HS-27A (cell line): ENCODE measurements at regions not wholly inside any gene's neighbourhood (a gene's known extent, or its start where the extent isn't known, plus 50 kb on each side); places are given as distances from the start of the nearest gene placed in this dataset.

Experiments
- DNase-seq: peaks from one replicate; pipeline ENCODE4 v3.0.0-alpha.2; 2012; ENCODE audit warnings: low read depth, missing footprints

- DNase-seq = no peak
These were observed 165.8 kb upstream of the SYT1 start for GRCh38 chr12:78698747-78699146.

GRCh38 chr12:78700565-78700964, 164.0 kb upstream of the SYT1 start:
- no peak for DNase-seq

DNA sequence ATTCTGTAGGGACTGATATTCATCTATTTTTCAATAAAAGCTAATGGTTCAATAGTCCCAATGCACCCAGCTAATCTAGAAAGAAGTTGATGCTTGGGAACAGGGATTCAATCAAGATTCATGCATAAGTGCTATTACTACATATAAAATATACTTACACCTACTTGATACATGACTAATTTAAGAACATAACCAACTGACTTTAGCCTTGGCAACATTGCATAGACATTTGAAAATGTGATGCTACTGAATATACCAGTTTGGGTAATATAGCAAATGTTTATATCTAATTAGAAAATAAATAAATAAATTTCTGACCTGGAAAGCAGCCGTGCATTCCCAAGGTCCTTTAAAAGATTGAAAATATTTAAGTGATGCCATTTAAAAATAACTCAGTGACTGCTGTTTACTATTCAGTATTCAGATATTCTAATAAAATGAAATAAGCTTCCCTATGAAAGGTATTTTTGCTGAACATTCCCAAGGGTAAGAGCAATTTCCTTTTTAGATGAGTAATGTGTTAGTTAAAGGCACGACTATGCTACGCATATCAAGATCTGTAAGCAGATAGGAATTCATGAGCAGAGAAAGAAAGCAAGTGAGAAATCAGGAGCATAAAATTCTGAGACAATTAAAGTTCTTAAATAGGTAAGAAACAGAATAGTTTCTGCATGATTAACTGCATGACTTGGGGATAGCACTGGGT, 160.6 kb upstream of the SYT1 start:
- peak; percentile 69 for DNase-seq

- no peak for DNase-seq
These were observed 152.6 kb upstream of the SYT1 start for GRCh38 chr12:78711954-78712353.

DNA sequence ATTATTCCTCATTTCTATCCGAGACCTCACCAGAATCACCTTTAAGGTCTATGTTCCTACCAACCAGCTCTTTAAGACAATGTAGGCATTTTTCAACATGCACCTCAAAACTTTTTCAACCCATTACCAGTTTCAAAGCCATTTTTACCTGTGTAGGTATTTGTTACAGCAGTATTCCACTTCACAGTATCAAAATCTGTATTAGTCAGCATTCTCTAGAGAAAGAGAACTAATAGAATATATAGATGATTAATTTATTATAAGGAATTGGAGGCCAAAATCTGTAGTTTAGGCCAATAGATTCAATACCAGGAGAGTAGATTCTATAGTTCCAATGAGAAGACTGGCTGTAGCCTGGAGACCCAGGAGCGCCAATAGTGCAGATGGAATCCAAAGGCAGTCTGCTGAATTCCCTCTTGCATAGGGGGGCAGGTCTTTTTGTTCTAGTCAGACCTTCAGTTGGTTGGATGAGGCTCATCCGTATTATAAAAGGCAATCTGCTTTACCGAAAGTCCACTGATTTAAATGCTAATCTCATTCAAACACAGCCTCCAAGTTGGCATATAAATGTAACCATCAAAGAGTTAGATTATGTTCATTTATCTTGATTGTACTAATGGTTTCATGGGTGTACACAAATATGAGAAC, 151.6 kb upstream of the SYT1 start:
- no peak for DNase-seq

- DNase-seq = no peak
These were observed 144.9 kb upstream of the SYT1 start for GRCh38 chr12:78719721-78720120.

- DNase-seq = no peak
These were observed 142.7 kb upstream of the SYT1 start for GRCh38 chr12:78721906-78722305.

- no peak for DNase-seq
These were observed 139.5 kb upstream of the SYT1 start for GRCh38 chr12:78725033-78725432.

DNA sequence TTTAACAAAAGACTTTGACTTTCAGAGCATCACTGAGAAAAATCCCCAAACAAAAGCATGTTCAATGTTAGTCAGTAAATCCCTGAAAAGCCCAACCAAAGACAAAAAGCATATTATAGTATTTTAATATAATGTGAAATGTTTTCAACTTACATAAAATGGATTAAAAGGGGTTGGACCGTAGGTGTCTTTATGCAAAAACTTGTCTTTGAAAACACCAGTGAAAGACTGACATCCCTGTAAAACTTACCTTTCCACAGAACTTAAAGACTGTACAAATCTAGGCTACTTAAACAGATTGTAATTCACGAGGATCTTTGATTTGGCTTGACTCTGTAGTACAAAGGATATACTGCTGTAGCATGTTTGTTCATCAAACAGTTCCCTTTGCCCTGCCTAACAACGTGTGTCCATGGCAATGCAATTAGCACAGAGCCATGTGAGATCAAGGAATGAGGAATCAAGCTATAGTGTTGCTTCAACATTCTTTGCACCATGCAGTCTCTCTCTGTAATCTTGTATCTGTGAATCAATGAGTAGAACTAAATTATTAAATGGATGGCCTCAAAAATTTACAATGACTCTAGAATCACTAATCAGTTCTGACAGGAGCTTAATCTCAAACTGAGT, 138.5 kb upstream of the SYT1 start:
- DNase-seq = no peak

DNA sequence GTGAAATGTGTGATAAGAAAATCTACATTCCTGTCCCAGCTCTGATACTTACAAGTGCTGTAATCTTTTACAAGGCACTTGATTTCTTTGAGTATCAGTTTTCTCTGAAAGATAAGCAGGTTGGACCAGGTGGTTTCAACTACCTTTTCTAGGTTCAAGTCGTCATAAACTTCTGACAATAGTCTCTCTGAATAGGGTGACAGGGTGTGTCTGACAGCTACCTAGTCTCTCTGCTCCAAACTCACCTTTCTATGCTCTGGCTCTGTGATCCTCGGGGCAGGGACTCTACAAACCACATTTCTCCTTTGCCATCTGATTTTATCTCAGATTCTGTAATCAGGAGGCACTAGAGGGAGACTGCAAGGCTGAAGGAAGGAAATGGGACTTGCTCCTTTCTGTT, 137.7 kb upstream of the SYT1 start:
- DNase-seq = no peak

- DNase-seq = no peak
These were observed 132.1 kb upstream of the SYT1 start for GRCh38 chr12:78732481-78732880.

- no peak for DNase-seq
These were observed 124.9 kb upstream of the SYT1 start for GRCh38 chr12:78739653-78740052.

DNA sequence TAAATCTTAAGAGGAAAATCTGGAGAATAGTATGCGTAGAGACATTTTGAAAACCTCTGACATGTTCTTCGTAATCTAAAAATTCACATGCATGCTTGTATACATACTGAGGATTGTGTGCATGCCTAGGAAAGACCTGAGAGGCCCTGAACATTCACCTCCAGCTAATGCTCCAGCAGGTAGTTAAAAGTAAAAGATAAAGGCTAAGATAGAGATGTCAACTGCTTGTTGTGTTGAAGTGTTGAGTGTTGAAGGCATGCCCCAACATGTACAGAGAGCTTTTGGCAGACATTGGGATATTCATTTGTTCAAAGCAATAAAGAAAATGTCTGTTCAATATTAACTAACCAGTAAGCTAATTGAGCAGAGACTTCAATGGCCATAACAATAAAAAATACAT, 118.6 kb upstream of the SYT1 start:
- no peak for DNase-seq

GRCh38 chr12:78753058-78753457, 111.5 kb upstream of the SYT1 start:
- DNase-seq = no peak

DNA sequence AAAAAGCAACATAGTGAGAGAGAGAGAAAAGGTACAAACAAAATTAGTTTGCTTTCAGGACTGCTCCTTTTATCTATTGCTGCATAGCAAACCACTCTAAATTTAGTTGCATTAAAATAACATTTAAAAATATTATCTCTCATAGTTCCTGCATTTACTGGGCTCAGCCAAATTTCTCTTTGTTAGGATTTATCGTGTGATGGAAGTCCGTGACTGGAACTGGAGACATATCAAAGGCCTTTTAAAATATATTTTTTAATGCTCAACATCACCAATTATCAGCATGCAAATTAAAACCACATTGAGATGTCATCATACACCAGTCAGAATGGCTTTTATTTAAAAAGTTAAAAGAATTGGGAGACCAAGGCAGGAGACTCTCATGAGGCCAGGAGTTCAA, 107.6 kb upstream of the SYT1 start:
- no peak for DNase-seq

GRCh38 chr12:78759367-78759766, 105.2 kb upstream of the SYT1 start:
- DNase-seq = no peak

GRCh38 chr12:78760906-78761305, 103.7 kb upstream of the SYT1 start:
- DNase-seq = no peak

GRCh38 chr12:78764913-78765312, 99.7 kb upstream of the SYT1 start:
- DNase-seq = no peak

- no peak for DNase-seq
These were observed 97.2 kb upstream of the SYT1 start for GRCh38 chr12:78767264-78767981.

DNA sequence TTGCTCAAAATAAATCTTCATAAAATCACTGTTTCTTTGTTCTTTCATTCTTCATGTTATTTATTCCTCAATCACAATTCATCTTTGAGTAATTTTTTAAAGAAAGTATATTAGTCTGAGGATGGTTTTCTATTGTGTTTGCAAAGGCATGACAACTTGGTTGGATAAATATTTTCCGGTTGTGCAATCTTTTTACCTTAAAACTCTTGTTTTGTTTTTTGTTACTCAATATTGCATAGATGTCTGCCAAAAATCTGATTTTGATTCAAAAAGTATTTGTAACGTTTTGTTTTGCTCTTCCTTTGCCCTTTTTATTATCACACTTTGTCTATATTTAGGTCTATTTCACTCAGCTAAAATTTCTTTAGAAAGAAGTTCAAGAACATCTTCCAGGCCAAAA, 86.2 kb upstream of the SYT1 start:
- no peak for DNase-seq

- no peak for DNase-seq
These were observed 77.0 kb upstream of the SYT1 start for GRCh38 chr12:78787576-78787975.

DNA sequence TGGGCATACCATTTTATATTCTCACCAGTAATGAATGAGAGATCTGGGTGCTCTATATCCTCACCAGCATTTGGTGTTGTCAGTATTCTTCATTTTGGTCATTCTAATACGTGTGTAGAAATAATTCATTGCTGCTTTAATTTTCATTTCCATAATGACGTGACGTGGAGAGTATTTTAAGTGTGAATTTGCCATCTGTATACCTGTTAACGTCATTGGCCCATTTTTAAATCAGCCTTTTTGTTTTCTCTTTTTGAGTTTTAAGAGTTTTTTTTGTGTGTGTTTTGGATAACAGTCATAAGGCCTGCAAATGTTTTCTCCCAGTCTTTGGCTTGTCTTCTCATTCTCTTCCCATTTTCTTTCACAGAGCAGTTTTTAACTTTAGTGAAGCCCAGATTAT, 74.4 kb upstream of the SYT1 start:
- no peak for DNase-seq
